ENCODE measurements at regions not wholly inside any gene's neighbourhood (a gene's known extent, or its start where the extent isn't known, plus 50 kb on each side); places are given as distances from the start of the nearest gene placed in this dataset.
"Not testable (repeated sequence)": the region's sequence is repeated elsewhere in the genome, so short reads cannot be mapped to it uniquely, and the experiment has no call there.

DNA sequence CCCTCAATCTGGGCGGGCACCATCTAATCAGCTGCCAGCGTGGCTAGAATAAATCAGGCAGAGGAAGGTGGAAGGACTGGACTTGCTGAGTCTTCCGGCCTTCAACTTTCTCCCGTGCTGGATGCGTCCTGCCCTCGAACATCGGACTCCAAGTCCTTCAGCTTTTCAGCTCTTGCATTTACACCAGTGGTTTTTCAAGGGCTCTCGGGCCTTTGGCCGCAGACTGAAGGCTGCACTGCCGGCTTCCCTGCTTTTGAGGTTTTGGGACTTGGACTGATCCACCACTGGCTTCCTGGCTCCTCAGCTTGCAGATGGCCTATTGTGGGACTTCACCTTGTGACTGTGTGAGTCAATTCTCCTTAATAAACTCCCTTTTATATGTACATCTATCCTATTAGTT, 94.4 kb downstream of the OLFM1 start:
- TF ChIP-seq RAD21 (conservative IDR thresholded peaks at IDR 0.05); EP300 (conservative IDR thresholded peaks at IDR 0.05; ENCODE audit: poor library complexity, severe bottlenecking); MXI1 (conservative IDR thresholded peaks at IDR 0.05; ENCODE audit: poor library complexity, severe bottlenecking); POLR2AphosphoS5 (IDR thresholded peaks at IDR 0.05): not testable (repeated sequence)
- TF ChIP-seq, protein P1, sequence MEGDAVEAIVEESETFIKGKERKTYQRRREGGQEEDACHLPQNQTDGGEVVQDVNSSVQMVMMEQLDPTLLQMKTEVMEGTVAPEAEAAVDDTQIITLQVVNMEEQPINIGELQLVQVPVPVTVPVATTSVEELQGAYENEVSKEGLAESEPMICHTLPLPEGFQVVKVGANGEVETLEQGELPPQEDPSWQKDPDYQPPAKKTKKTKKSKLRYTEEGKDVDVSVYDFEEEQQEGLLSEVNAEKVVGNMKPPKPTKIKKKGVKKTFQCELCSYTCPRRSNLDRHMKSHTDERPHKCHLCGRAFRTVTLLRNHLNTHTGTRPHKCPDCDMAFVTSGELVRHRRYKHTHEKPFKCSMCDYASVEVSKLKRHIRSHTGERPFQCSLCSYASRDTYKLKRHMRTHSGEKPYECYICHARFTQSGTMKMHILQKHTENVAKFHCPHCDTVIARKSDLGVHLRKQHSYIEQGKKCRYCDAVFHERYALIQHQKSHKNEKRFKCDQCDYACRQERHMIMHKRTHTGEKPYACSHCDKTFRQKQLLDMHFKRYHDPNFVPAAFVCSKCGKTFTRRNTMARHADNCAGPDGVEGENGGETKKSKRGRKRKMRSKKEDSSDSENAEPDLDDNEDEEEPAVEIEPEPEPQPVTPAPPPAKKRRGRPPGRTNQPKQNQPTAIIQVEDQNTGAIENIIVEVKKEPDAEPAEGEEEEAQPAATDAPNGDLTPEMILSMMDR (IDR thresholded peaks at IDR 0.05; ENCODE audit: poor library complexity, severe bottlenecking): not testable (repeated sequence)
